ENCODE measurements at regions not wholly inside any gene's neighbourhood (a gene's known extent, or its start where the extent isn't known, plus 50 kb on each side); places are given as distances from the start of the nearest gene placed in this dataset.
A peak's percentile ranks its signal among the peaks of the same experiment; 100 is the strongest.

DNA sequence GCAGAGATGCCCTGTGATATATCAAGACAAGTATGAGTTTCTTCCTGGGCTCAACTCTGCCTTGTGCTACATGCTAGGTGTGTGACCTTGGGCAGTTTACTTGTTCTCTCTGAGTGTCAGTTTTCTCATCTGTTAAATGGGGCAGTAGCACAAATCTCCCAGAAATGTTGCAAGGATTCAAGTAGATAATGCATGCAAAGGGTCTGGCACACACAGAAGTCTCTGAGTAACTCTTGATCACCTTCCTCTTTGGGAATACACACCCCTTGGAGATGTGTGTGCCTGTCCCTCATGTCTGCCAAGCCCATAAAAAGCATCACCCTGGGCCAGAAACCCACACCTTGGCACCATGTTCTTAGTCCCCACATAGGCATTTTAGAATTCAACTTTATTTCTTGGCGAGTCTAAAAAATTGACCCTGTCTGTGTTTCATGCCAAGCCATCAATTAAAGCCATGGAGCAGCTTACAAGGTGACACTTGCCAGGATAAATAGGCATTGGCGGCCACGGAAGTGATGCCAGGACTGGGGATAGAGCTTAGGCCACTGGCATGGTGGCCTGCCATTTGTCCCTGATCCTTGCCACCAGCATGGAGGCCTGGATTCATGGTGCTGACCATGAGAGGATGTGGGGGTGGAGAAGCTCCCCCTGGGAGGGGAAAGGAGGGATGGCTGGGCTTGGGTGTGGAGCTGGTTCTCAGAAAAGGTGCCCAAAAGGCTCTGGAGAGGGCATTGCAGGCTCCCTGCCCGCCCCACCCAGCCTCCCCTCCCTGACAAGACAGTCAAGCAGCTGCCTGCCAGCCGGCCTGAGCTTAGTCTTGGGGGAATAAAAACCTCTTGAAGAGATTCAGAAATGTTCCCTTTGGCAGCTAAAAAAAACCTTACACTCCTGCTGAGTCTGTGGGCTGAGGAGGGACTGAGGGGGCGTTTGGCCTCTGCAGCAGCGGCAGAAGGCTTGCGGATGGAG is 118.0 kb upstream of the IPO9 start:
- no peak overlapping the region for H3K4me2 ChIP-seq (ENCODE audit: low read length)
- H3K9me3 ChIP-seq (ENCODE audit: insufficient read depth, low read length), result no peaks in the 10 kb centered on the region
- H3K36me3 ChIP-seq (replicated peaks; ENCODE audit: low read depth, low read length), result no peaks in the 10 kb centered on the region
- H3K27me3 ChIP-seq (ENCODE audit: low read depth, low read length), result no peaks in the 10 kb centered on the region
- H3K27ac ChIP-seq (ENCODE audit: low read length), result no peak overlapping the region
- H2AFZ ChIP-seq (ENCODE audit: low read depth, low read length), result no peak overlapping the region
- no peaks in the 10 kb centered on the region for H4K20me1 ChIP-seq (ENCODE audit: insufficient read depth, low read length)
- TF ChIP-seq EZH2phosphoT487 (IDR thresholded peaks at IDR 0.05; ENCODE audit: low read depth), result no peak
- no peak for TF ChIP-seq CTCF (IDR thresholded peaks at IDR 0.05; ENCODE audit: low read depth, low read length)
- H3K9ac ChIP-seq (ENCODE audit: low read length), result no peak overlapping the region
- no peaks in the 10 kb centered on the region for H3K79me2 ChIP-seq (ENCODE audit: low read length)
- H3K4me3 ChIP-seq (ENCODE audit: low read length), result no peak overlapping the region
- H3K4me1 ChIP-seq (ENCODE audit: low read length), result peaks cover 34% of the 10 kb centered on the region

- Histone ChIP-seq H3K9ac (ENCODE audit: low read length) (no peak overlapping the region), H3K4me2 (ENCODE audit: low read length) (no peak overlapping the region), H3K36me3 (replicated peaks; ENCODE audit: low read depth, low read length) (no peaks in the 10 kb centered on the region), H3K4me3 (ENCODE audit: low read length) (no peak overlapping the region), H3K9me3 (ENCODE audit: insufficient read depth, low read length) (no peaks in the 10 kb centered on the region), H3K27ac (ENCODE audit: low read length) (no peak overlapping the region), H3K79me2 (ENCODE audit: low read length) (no peaks in the 10 kb centered on the region), H2AFZ (ENCODE audit: low read depth, low read length) (no peak overlapping the region), H4K20me1 (ENCODE audit: insufficient read depth, low read length) (no peaks in the 10 kb centered on the region), H3K4me1 (ENCODE audit: low read length) (peaks cover 43% of the 10 kb centered on the region), H3K27me3 (ENCODE audit: low read depth, low read length) (no peaks in the 10 kb centered on the region)
- no peak for TF ChIP-seq CTCF (IDR thresholded peaks at IDR 0.05; ENCODE audit: low read depth, low read length)
- no peak for TF ChIP-seq EZH2phosphoT487 (IDR thresholded peaks at IDR 0.05; ENCODE audit: low read depth)
Observed at GRCh38 chr1:201711811-201712210, 117.1 kb upstream of the IPO9 start.

GRCh38 chr1:201712387-201713085 is 116.4 kb upstream of the IPO9 start:
- Histone ChIP-seq H3K4me1 (ENCODE audit: low read length) (peaks cover 46% of the 10 kb centered on the region), H2AFZ (ENCODE audit: low read depth, low read length) (0 out of 2 replicates have a peak overlapping the region, but pooled peaks have one; percentile 8), H4K20me1 (ENCODE audit: insufficient read depth, low read length) (no peaks in the 10 kb centered on the region), H3K9me3 (ENCODE audit: insufficient read depth, low read length) (no peaks in the 10 kb centered on the region), H3K4me2 (ENCODE audit: low read length) (no peak overlapping the region), H3K79me2 (ENCODE audit: low read length) (no peaks in the 10 kb centered on the region), H3K36me3 (replicated peaks; ENCODE audit: low read depth, low read length) (no peaks in the 10 kb centered on the region), H3K27me3 (ENCODE audit: low read depth, low read length) (no peaks in the 10 kb centered on the region), H3K4me3 (ENCODE audit: low read length) (no peak overlapping the region), H3K9ac (ENCODE audit: low read length) (no peak overlapping the region), H3K27ac (ENCODE audit: low read length) (no peak overlapping the region)
- TF ChIP-seq CTCF (IDR thresholded peaks at IDR 0.05; ENCODE audit: low read depth, low read length) (no peak), EZH2phosphoT487 (IDR thresholded peaks at IDR 0.05; ENCODE audit: low read depth) (no peak)

Measured in OCI-LY3 (cell line).